SKM-1 (cell line): ENCODE measurements at regions not wholly inside any gene's neighbourhood (a gene's known extent, or its start where the extent isn't known, plus 50 kb on each side); places are given as distances from the start of the nearest gene placed in this dataset.

Experiments used
- DNase-seq: peaks from one replicate; lab custom pipeline; 2025; ENCODE audit not compliant: unreplicated experiment; lab: John Stamatoyannopoulos, UW

DNA sequence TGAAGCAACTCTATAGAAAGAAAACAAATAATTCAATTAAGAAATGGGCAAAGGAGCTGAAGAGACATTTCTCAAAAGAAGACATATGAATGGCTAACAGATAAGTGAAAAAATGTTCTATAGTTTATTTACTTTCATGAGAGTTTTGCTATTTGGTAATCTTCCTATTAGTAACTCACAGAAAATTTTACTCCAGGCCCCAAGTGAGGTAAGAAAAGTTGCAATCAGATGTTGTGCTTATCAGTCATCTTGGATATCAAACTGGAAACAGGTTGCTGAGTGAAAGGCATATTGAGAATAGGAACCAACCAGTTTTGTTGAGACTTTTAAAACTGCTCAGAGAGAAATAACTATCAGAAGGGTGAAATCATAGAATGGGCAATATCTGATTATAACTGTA is 1179.0 kb upstream of the ACVR2A start:
- no peak for DNase-seq

GRCh38 chr2:146661473-146662096 is 1183.2 kb upstream of the ACVR2A start:
- DNase-seq: no peak

GRCh38 chr2:146659976-146660375 is 1184.9 kb upstream of the ACVR2A start:
- DNase-seq: no peak

DNA sequence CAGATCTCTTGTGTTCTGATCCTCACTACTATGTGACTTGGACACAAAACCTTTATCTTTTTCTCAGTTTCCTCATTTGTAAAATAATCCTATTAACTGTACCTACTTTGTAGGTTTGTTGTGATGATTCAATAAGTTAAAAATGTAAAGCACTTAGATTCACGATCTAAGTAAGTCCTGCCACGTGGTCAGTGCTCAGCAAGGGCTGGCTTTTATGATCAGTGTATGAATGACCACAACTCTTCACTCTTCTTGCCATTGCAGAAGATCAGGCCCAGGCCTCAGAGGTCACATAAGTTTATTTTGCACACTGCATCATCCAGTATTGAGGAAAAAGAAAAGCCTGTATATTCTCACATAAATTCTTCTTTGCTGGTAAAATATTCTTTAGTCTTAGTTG is 1192.5 kb upstream of the ACVR2A start:
- no peak for DNase-seq

- DNase-seq: no peak
Measured at GRCh38 chr2:146651361-146651760, 1193.5 kb upstream of the ACVR2A start.

- no peak for DNase-seq
Measured at GRCh38 chr2:146642066-146642465, 1202.8 kb upstream of the ACVR2A start.

GRCh38 chr2:146634230-146635097 is 1210.4 kb upstream of the ACVR2A start:
- DNase-seq: no peak

DNA sequence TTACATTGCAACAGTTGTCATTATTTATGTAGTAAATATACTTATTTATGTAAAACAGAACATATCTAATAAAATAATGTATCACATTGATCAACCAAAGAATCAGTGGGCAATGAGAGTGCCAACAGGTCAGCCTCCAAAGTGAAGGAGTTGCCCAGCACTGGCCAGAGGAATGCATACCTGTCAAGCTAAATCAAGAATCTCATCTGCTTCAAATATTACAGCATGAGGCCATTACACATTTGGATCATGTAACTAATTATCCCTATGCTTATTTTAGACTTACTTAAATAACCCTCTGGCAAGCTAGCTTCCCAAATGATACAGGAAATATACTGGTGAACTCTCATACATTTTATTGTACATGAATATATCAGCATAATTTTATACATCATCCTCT is 1211.7 kb upstream of the ACVR2A start:
- no peak for DNase-seq

DNA sequence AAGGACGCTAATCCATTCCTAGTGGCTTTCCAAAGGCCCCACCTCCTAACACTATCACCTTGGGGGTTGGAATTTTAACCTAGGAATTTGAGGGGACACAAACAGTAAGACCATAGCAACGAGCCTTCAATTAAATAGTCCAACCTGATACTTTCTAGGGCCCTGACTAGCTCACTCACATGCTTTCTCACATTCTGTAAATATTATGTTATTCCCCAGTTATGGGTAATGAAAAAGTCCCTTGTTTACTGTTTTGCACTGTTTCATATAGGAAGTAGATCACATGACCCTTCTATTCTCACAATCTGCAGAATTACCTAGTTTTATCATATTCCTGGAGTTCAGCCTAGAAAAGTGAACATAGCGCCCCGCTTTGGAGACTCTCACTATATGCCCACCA is 1212.1 kb upstream of the ACVR2A start:
- no peak for DNase-seq

DNA sequence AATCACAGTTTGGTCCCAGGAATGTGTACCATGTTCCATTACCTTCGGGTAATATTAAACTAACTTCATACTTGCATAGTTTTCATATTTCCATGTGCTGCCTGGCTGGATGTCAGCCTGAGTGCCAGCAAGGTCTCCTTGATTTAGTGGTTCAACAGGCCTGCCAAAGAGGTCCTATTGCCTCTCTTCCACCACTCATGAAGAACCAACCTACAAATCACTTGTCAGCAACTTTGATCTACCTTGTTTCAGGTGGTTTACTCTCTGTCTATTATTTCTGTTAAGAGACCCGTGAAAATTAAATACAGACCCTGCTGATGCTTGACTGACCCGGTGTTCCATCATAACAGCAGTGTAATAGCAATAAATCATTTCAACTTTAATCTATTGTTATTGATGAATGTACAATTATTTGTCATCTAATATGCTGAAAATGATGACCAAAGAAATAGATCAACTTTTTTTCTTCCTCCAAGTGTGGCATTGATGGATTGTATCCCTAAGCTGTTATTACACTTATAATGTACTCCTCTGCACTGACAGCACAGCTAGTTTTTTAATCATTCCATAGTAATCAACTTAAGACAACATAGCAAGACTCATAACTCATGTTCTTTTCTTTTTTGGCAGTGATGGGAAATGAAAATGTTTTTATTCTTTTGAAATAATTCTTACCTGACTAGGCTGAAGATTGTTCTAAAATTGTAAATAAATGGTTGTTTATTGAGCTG is 1220.2 kb upstream of the ACVR2A start:
- DNase-seq: no peak

- no peak for DNase-seq
Measured at GRCh38 chr2:146623771-146624170, 1221.1 kb upstream of the ACVR2A start.

- no peak for DNase-seq
Measured at GRCh38 chr2:146621656-146622055, 1223.2 kb upstream of the ACVR2A start.

- no peak for DNase-seq
Measured at GRCh38 chr2:146615778-146616177, 1229.1 kb upstream of the ACVR2A start.

DNA sequence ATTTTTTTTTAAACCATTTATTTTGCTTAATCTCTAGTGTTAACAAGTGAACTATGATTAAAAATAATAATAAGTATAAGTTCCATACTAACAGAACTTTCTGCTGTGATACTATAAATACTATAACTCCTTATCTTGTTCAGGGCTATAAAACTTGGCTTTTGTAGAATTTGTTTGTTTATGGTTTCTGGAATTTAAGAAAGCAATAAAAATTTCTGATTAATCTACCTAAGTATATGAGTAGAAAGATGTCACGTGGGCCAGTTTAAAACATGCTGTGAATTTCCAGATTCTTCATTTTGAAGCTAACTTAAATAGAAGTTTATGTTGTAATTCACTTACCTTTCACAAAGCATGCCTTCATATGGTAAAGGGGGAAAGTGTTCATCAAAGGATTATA is 1236.3 kb upstream of the ACVR2A start:
- no peak for DNase-seq

DNA sequence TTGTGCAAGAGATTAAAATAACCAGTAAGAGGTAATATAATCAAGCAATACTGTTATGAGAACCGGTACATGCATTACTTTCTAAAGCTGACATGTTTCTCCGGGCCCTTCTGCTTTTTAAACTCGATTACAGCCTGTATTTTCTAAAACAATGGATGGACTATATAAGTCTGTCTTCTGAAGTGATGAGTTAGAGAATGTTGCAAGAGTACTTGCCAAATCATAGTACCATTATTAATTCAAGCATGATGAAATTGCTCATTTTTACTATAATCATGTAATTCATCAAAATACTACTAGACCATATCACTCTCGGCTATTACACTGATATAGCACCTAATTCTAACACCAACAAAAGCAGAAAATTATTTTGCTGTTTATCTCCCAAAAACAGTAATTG is 1240.3 kb upstream of the ACVR2A start:
- DNase-seq: no peak

DNA sequence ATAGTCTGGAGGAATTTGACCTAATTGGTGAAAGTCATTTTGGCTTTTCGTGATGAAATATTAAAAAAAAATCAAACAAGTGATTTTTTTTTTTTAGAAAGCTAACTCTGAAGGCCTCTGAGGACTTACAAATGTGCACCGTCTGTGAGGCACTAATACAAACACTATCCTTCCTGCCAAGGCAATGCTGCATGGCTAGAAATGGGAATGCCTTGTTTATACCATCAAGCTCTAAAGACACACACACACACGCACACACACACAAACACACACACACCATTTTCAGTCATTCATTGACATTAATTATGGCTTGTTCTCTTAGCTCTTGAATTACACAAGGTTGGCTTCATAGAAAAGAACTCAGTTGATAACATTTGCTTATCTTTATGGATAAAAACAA is 1242.0 kb upstream of the ACVR2A start:
- DNase-seq: no peak

DNA sequence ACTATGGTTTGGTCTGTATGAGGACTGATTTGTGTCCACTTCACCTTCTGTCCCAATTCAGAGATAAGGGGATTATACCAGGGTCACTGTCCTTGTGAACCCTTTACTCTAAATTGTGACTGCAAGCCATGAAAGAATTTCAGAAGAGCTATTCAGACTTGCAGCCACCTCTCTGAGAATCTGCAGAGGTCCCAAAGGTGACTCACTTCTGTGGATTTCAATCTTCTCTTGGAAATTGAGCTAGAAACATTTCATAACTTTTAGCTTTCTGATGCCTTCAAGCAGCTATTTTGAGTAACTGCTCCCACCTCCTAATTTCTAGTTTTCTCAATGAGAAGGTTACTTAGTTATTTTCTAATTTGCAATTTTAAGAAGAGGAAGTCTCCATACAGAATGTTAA is 1242.4 kb upstream of the ACVR2A start:
- no peak for DNase-seq

DNA sequence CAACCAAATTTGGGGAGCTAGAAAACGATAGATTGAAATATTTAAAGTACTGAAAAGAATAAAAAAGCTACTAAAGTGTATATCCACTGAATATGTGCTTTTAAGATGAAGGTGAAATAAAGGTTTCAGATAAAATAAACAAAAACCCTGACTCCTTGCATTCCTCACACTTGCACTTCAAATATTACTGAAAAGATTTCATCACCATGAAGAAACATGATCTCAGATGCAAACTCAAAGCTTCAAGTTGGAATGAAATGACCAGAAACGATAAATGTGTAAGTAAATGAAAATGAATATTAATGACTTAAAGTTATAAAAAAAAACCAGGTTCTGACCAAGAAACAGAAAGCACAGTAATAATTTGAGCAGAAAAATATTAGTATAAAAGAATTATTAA is 1246.0 kb upstream of the ACVR2A start:
- no peak for DNase-seq

DNA sequence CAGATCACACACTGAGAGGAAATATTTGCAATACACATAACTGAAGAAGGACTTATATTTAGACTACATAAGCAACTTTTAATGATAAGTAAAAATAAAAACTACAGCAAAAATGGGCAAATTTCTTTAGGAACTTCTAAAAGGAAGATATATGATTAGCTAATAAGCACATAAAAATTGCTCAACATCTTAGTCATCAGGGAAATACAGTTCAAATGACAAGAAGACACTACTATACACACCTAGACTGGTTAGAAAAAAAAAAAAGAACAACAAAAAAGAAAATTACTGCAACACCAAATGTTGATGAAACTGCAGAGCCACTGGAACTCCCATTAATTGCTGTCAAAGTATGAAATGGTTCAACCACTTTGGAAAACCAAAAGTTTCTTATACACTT is 1247.5 kb upstream of the ACVR2A start:
- no peak for DNase-seq

GRCh38 chr2:146591908-146592307 is 1252.9 kb upstream of the ACVR2A start:
- DNase-seq: no peak

- DNase-seq: no peak
Measured at GRCh38 chr2:146587291-146587713, 1257.5 kb upstream of the ACVR2A start.

DNA sequence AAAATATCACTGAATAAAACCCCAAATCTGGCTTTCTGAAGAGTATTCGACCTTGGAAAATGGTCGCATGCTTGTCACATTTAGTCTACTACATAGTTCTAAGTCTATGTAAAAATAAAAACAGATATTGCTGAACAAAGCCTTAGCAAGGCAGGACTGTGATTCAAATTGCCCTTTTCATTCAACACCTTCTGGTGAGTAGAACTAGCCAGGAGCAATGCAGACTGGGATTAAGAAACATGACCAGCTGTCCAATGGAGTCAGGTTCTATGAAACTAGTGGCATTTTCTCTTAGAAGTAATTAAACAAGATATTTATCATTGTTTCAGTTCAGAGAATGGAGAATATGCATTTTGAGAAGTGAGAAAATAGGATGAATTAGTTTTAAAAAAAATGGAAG is 1260.5 kb upstream of the ACVR2A start:
- DNase-seq: no peak
